ENCODE measurements at regions not wholly inside any gene's neighbourhood (a gene's known extent, or its start where the extent isn't known, plus 50 kb on each side); places are given as distances from the start of the nearest gene placed in this dataset.

GRCh38 chr20:12317433-12317832 is 399.7 kb downstream of the BTBD3 start:
- TF ChIP-seq POLR2A (IDR thresholded peaks at IDR 0.05) (no peak), CTCF (IDR thresholded peaks at IDR 0.05) (no peak)
